ENCODE measurements at regions not wholly inside any gene's neighbourhood (a gene's known extent, or its start where the extent isn't known, plus 50 kb on each side); places are given as distances from the start of the nearest gene placed in this dataset.
"Not testable (repeated sequence)": the region's sequence is repeated elsewhere in the genome, so short reads cannot be mapped to it uniquely, and the experiment has no call there.

DNA sequence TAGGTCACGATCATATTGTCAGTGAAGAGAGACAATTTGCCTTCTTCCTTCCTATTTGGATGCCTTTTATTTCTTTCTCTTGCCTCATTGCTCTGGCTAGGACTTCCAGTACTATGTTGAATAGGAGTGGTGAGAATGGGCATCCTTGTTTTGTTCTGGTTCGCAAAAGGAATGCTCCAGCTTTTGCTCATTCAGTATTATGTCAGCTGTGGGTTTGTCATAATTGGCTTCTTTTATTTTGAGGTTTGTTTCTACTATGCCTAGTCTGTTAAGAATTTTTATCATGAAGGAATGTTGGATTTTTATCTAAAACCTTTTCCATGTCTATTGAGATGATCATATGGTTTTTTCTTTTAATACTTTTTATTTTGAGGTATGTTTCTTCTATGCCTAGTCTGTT is 152.3 kb upstream of the MAD2L1 start:
- H3K36me3 Mint-ChIP-seq (ENCODE audit: low read depth), result no peaks in the 10 kb centered on the region
- no peak overlapping the region for H3K4me3 Mint-ChIP-seq
- intact Hi-C loops (cut with DNase I, micrococcal nuclease), result no loop called here
- ChIA-PET CTCF (interaction anchor here (0.7 kb wide), 1 partner anchor 887 kb away, joined by 3 read pairs; no protein-coding TSS in a partner anchor), POLR2A (no interaction called here)
- peaks cover 8% of the 10 kb centered on the region for H3K27me3 Mint-ChIP-seq
- ATAC-seq (no peak), DNase-seq (no peak)
- H3K4me1 Mint-ChIP-seq, result no peaks in the 10 kb centered on the region
- peaks cover 4% of the 10 kb centered on the region for H3K9me3 Mint-ChIP-seq (ENCODE audit: low read depth)
- no peak overlapping the region for H3K27ac Mint-ChIP-seq

DNA sequence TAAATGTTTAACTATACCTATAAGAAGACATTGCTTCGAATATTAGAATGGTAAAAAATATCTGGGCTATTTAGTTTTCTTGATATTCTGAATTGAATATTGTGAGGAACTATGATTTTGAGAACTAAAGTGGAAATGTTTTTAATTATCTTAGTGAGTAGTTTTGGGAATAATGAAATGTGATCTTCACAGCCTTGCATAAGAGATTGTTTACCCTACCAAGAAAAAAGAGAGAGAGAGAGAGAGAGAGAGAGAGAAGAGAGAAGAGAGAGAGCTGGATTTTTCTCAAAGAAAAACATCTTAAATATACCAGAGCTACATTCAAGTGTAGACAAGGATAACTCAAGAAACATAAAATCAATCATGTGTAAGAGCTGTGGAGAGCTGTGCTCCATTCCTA is 148.7 kb upstream of the MAD2L1 start:
- Mint-ChIP-seq H3K9me3 (ENCODE audit: low read depth) (peaks cover 4% of the 10 kb centered on the region), H3K4me3 (no peak overlapping the region)
- CTCF ChIA-PET, result no interaction called here

DNA sequence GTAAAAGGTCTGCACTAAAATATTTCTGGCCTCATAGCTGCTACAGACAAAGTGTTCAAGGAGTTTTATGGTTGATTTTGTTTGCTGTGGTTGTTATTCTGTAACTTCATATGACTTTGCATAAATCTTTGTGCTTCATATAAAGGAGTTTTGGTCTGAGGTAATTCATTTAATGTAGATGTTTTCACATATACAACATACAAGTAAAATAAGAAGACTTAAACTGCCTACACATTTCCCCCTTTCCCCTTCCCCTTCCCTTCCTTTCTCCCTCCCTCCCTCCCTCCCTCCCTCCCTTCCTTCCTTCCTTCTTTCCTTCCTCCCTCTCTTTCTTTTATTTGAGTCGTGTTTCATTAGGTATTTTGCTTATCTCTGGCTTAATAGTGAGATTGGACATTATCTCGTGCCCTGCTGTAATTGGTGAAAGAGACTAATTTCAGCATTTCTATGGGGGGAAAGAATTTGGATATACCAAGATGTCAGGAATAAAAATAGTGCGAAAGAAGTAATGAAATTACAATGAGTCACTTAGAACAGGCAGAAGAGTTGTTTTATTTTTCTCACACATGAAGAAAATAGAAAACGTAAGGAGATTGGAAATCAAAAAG is 144.9 kb upstream of the MAD2L1 start:
- POLR2A ChIA-PET, result no interaction called here
- H3K4me1 Mint-ChIP-seq, result no peaks in the 10 kb centered on the region
- peaks cover 19% of the 10 kb centered on the region for H3K27me3 Mint-ChIP-seq
- intact Hi-C loops (cut with DNase I, micrococcal nuclease), result no loop called here
- no peaks in the 10 kb centered on the region for H3K36me3 Mint-ChIP-seq (ENCODE audit: low read depth)
- no peak overlapping the region for H3K27ac Mint-ChIP-seq
- DNase-seq (no peak), ATAC-seq (no peak)
- H3K9me3 Mint-ChIP-seq (ENCODE audit: low read depth), result no peaks in the 10 kb centered on the region
- CTCF ChIA-PET, result no interaction called here
- H3K4me3 Mint-ChIP-seq, result no peak overlapping the region

More for the DNA sequence above, 148.7 kb upstream of the MAD2L1 start:
- no peaks in the 10 kb centered on the region for H3K36me3 Mint-ChIP-seq (ENCODE audit: low read depth)
- POLR2A ChIA-PET, result interaction anchor here (0.6 kb wide), 1 partner anchor 27 kb away, joined by 3 read pairs; no protein-coding TSS in a partner anchor
- ATAC-seq (no peak), DNase-seq (no peak)
- H3K27ac Mint-ChIP-seq, result no peak overlapping the region
- peaks cover 13% of the 10 kb centered on the region for H3K27me3 Mint-ChIP-seq
- intact Hi-C loops (cut with DNase I, micrococcal nuclease), result no loop called here
- no peaks in the 10 kb centered on the region for H3K4me1 Mint-ChIP-seq

DNA sequence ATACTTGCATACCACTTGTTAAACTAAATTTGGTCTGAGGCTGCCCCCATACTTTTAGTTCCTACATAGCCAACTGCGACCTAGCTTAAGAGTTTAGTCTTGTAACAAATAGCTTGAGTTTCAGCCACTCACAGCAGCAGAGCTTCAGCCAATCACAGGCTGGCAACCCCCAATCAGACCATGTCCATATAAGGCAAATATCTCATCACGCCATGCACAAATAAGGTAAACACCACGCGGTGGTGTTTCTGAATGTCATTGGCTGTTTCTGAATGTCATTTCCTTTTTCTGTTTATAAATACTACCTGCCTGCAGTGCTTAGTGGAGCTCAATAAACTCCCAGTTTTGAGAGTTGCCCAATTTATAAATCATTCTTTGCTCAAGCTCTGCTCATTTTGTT is 143.1 kb upstream of the MAD2L1 start:
- H3K27ac Mint-ChIP-seq, result no peak overlapping the region
- peaks cover 15% of the 10 kb centered on the region for H3K27me3 Mint-ChIP-seq
- H3K9me3 Mint-ChIP-seq (ENCODE audit: low read depth), result no peaks in the 10 kb centered on the region
- ChIA-PET CTCF (interaction anchor here (0.5 kb wide), 1 partner anchor 161 kb away, joined by 4 read pairs; no protein-coding TSS in a partner anchor), POLR2A (no interaction called here)
- H3K4me3 Mint-ChIP-seq, result no peak overlapping the region
- ATAC-seq (no peak), DNase-seq (no peak)
- no peaks in the 10 kb centered on the region for H3K36me3 Mint-ChIP-seq (ENCODE audit: low read depth)
- H3K4me1 Mint-ChIP-seq, result no peaks in the 10 kb centered on the region
- intact Hi-C loops (cut with DNase I, micrococcal nuclease), result no loop called here

DNA sequence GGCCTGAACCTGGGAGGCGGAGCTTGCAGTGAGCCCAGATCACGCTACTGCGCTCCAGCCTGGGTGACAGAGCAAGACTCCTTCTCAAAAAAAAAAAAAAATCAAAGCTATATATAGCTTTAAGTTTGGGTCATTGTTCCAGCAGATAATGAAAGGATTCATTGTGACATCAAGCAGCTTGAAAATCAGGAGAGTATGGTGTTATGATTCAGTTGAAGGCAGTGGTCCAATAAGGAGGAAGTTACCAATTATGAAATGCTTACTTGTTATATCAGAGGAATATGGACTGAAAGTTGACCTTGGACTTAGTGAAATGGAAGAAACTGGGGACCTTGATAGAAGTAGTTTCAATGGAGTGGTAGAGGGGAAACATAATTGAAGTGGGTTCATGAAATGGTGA is 140.4 kb upstream of the MAD2L1 start:
- no peaks in the 10 kb centered on the region for H3K36me3 Mint-ChIP-seq (ENCODE audit: low read depth)
- H3K4me3 Mint-ChIP-seq, result no peak overlapping the region
- DNase-seq (no peak), ATAC-seq (no peak)
- POLR2A ChIA-PET, result interaction anchor here (0.6 kb wide), 1 partner anchor 18 kb away, joined by 4 read pairs; no protein-coding TSS in a partner anchor
- no peaks in the 10 kb centered on the region for H3K9me3 Mint-ChIP-seq (ENCODE audit: low read depth)
- intact Hi-C loops (cut with DNase I, micrococcal nuclease), result no loop called here
- CTCF ChIA-PET, result interaction anchor here (0.6 kb wide), 1 partner anchor 560 kb away, joined by 3 read pairs; no protein-coding TSS in a partner anchor
- H3K4me1 Mint-ChIP-seq, result no peaks in the 10 kb centered on the region
- H3K27me3 Mint-ChIP-seq, result peaks cover 11% of the 10 kb centered on the region
- no peak overlapping the region for H3K27ac Mint-ChIP-seq

DNA sequence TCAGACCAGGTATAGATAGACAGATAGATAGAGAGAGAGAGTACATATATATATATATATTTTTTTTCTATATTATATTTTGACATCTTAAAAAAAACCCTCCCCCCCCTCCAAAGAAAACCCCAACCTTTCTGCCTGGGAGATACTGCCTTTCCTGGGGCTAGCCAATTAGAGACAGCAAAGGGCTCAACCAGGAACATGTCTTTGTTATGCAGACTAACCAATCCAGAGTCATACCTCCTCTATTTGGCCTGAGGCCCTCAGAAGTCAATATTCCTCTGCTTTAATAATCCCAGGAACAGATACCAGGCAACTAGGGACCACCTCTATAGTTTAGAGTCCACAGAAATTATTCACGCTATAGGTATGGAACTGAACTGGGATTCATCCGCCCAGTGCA is 135.6 kb upstream of the MAD2L1 start:
- H3K4me1 Mint-ChIP-seq, result no peaks in the 10 kb centered on the region
- POLR2A ChIA-PET, result no interaction called here
- intact Hi-C loops (cut with DNase I, micrococcal nuclease), result no loop called here
- no peak overlapping the region for H3K4me3 Mint-ChIP-seq
- CTCF ChIA-PET, result no interaction called here
- no peak for DNase-seq
- H3K27ac Mint-ChIP-seq, result no peak overlapping the region
- H3K27me3 Mint-ChIP-seq, result peaks cover 6% of the 10 kb centered on the region
- ATAC-seq, result no peak
- no peaks in the 10 kb centered on the region for H3K9me3 Mint-ChIP-seq (ENCODE audit: low read depth)
- H3K36me3 Mint-ChIP-seq (ENCODE audit: low read depth), result no peaks in the 10 kb centered on the region

DNA sequence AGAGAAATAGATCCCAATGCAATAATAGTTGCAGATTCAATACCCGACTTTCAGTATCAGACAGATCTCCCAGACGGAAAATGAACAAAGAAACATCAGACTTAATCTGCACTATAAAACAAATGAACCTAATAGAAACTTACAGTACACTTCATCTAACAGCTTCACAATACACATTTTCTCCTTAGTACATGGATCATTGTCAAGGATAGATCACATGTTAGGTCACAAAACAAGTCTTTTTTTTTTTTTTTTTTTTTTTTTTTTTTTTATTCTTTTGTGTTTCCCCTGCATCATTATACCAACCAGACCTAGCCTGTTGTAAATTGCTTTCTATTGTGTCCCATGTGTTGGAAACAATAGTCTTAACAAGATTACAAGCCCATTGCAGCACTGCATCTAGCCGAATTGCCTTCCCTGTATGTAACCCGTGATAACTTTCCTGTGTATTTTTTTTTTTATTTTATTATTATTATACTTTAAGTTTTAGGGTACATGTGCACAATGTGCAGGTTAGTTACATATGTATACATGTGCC is 134.0 kb upstream of the MAD2L1 start:
- H3K4me3 Mint-ChIP-seq; H3K27me3 Mint-ChIP-seq; intact Hi-C loops (cut with DNase I, micrococcal nuclease); H3K4me1 Mint-ChIP-seq; H3K27ac Mint-ChIP-seq; H3K36me3 Mint-ChIP-seq (ENCODE audit: low read depth); DNase-seq; ATAC-seq; H3K9me3 Mint-ChIP-seq (ENCODE audit: low read depth); POLR2A ChIA-PET; CTCF ChIA-PET: not testable (repeated sequence)

DNA sequence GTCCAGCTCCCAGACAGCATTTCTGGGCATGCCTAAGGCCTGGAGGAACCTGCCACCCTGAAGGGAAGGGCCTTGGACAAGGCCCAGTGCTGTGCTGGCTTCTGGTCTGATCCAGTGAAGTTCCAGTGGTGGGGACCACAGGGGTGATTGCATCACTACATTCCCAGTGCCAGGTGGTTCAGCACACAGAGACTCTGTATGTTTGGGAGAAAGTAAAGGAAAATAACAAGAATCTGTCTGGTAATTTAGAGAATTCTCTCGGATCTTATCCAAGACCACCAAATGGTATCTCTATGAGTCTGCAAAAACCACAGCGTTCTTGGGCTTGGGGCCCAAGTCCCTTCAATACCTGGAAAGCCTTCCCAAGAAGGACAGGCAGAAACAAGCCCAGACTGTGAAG is 131.8 kb upstream of the MAD2L1 start:
- H3K9me3 Mint-ChIP-seq (ENCODE audit: low read depth), result no peaks in the 10 kb centered on the region
- no peaks in the 10 kb centered on the region for H3K4me1 Mint-ChIP-seq
- no peaks in the 10 kb centered on the region for H3K36me3 Mint-ChIP-seq (ENCODE audit: low read depth)
- no peak overlapping the region for H3K27ac Mint-ChIP-seq
- H3K27me3 Mint-ChIP-seq, result peaks cover 4% of the 10 kb centered on the region
- ChIA-PET CTCF (no interaction called here), POLR2A (no interaction called here)
- intact Hi-C loops (cut with DNase I, micrococcal nuclease), result no loop called here
- DNase-seq, result no peak
- ATAC-seq, result no peak
- no peak overlapping the region for H3K4me3 Mint-ChIP-seq

DNA sequence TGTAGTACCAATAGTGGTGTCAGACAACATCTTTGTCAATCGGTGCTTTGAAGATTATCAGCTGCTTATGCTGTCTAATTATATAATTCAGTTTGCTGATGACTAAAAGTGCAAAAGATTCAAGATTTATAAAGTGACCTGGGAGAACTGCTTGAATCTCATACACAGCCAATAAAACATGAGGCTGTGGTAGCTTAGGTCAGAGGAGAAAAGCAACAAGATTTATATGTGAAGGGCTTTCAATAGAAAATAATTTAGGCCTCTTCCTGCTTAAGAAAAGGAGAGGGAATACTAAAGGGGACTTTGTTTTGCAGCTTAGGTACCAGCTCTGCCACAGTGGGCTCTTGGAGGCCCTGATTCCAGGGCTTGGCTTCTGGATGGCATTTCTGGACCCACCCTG is 111.0 kb upstream of the MAD2L1 start:
- CTCF ChIA-PET, result interaction anchor here (1.4 kb wide), 1 partner anchor 10 kb away, joined by 3 read pairs; no protein-coding TSS in a partner anchor

DNA sequence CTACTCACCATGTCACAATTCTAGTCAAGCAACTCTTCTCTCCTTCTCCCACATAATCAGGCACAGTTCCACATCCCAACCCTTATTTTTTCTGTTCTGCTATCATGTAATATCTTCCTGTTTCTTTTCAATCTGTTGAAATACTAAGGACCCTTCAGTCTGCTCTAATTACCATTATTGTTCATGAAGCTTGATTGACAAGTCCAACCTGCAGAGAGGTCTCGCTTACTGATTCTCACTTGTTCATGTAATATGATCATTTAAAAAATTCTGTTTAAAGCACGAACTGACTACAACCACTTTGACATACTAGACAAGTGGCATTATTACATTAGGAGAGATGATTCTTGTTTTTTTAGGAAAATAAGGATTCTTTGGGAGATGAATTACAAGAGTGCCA is 108.6 kb upstream of the MAD2L1 start:
- Mint-ChIP-seq H3K27me3 (peaks cover 15% of the 10 kb centered on the region), H3K9me3 (ENCODE audit: low read depth) (peaks cover 4% of the 10 kb centered on the region), H3K27ac (no peak overlapping the region), H3K4me3 (no peak overlapping the region), H3K36me3 (ENCODE audit: low read depth) (no peaks in the 10 kb centered on the region), H3K4me1 (no peaks in the 10 kb centered on the region)
- DNase-seq (no peak), ATAC-seq (no peak)
- CTCF ChIA-PET, result interaction anchor here (0.6 to 0.7 kb wide), 2 partner anchors 19 to 777 kb away, joined by 3 read pairs; no protein-coding TSS in a partner anchor
- intact Hi-C loops (cut with DNase I, micrococcal nuclease), result no loop called here
- POLR2A ChIA-PET, result no interaction called here

More for the DNA sequence above, 111.0 kb upstream of the MAD2L1 start:
- POLR2A ChIA-PET, result no interaction called here
- H3K4me1 Mint-ChIP-seq, result no peaks in the 10 kb centered on the region
- no peak overlapping the region for H3K4me3 Mint-ChIP-seq
- H3K27ac Mint-ChIP-seq, result no peak overlapping the region
- intact Hi-C loops (cut with DNase I, micrococcal nuclease), result no loop called here
- H3K9me3 Mint-ChIP-seq (ENCODE audit: low read depth), result peaks cover 4% of the 10 kb centered on the region
- ATAC-seq (no peak), DNase-seq (no peak)
- H3K27me3 Mint-ChIP-seq, result peaks cover 16% of the 10 kb centered on the region
- no peaks in the 10 kb centered on the region for H3K36me3 Mint-ChIP-seq (ENCODE audit: low read depth)

DNA sequence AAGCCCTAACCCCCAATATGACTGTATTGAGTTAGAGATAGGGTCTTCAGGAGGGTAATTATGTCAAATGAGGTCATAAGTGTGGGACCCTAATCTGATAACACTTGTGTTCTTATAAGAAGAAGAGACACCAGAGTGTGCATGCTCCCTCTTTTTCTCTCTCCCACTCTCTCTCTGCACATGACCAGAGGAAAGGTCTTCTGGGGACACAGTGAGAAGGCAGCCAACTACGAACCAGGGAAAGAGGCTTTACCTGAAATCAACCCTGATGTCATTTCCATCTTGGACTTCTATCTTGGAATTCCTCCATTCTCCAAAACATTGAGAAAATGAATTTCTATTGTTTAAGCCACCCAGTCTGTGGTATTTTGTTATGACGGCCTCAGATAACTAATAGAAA is 97.2 kb upstream of the MAD2L1 start:
- Mint-ChIP-seq H3K4me3 (no peak overlapping the region), H3K36me3 (ENCODE audit: low read depth) (no peaks in the 10 kb centered on the region), H3K27me3 (peaks cover 2% of the 10 kb centered on the region), H3K27ac (no peak overlapping the region), H3K4me1 (no peaks in the 10 kb centered on the region), H3K9me3 (ENCODE audit: low read depth) (no peaks in the 10 kb centered on the region)
- DNase-seq (no peak), ATAC-seq (no peak)
- CTCF ChIA-PET, result no interaction called here
- intact Hi-C loops (cut with DNase I, micrococcal nuclease), result no loop called here
- POLR2A ChIA-PET, result no interaction called here

DNA sequence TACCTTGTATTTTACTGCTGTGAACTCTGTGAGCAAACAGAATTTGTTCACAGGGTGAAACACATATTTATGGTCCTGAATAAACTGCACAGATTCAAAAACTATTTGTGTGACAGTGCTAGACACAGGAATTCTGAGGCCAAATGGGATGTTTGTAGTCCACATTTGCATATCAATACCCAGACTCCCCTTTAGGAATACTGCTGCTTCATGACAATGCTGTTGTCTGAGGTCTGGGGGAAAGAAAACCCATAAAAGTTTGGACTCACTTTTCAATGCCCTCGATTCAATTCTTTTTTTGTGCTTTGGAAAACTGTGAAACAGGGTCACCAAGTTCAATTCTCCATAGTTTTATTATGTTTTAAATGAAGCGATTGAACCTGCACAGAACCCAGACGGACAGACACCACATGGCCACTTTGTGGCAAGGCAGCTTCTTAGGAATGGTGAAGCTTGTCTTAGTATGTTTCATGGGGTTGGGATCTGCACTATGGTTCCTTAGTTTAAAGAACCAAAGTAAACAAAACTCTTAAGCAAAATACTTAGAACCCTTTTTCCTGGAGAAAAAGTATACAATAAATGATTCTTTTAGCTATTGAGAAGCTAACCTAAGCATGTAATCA is 92.3 kb upstream of the MAD2L1 start:
- ATAC-seq (no peak), DNase-seq (no peak)
- H3K27me3 Mint-ChIP-seq, result no peaks in the 10 kb centered on the region
- ChIA-PET POLR2A (no interaction called here), CTCF (no interaction called here)
- H3K4me1 Mint-ChIP-seq, result no peaks in the 10 kb centered on the region
- H3K36me3 Mint-ChIP-seq (ENCODE audit: low read depth), result no peaks in the 10 kb centered on the region
- no peaks in the 10 kb centered on the region for H3K9me3 Mint-ChIP-seq (ENCODE audit: low read depth)
- H3K4me3 Mint-ChIP-seq, result no peak overlapping the region
- no peak overlapping the region for H3K27ac Mint-ChIP-seq
- intact Hi-C loops (cut with DNase I, micrococcal nuclease), result loop anchor here (5.0 to 10.0 kb wide), 6 partner anchors 84 to 1496 kb away; no protein-coding TSS in a partner anchor

Data from activated CD4-positive, alpha-beta T cell treated with anti-CD3 and anti-CD28 coated beads for 36 hours (primary cell).